ENCODE measurements at regions not wholly inside any gene's neighbourhood (a gene's known extent, or its start where the extent isn't known, plus 50 kb on each side); places are given as distances from the start of the nearest gene placed in this dataset.

- Histone ChIP-seq H3K4me1 (no peaks in the 10 kb centered on the region), H3K27ac (no peak overlapping the region), H3K9me3 (no peaks in the 10 kb centered on the region), H3K27me3 (no peaks in the 10 kb centered on the region), H3K4me3 (no peak overlapping the region), H3K36me3 (ENCODE audit: low read depth, missing control alignments) (no peaks in the 10 kb centered on the region)
- intact Hi-C loops (cut with DNase I; ENCODE audit: low total_unique reads): no loop called here
- DNase-seq: no peak
- TF ChIP-seq CTCF (IDR thresholded peaks at IDR 0.05) (no peak), POLR2A (IDR thresholded peaks at IDR 0.05) (no peak)
- whole genome bisulfite sequencing, 2 donors: 60 to 81% methylated on average over 1 to 3 of the region's 3 CpGs
These were observed 111.6 kb downstream of the MAGEB17 start for GRCh38 chrX:16278927-16279326.

GRCh38 chrX:16282209-16282608 lies 114.9 kb downstream of the MAGEB17 start:
- Histone ChIP-seq H3K36me3 (ENCODE audit: low read depth, missing control alignments) (no peaks in the 10 kb centered on the region), H3K4me3 (no peak overlapping the region), H3K27ac (no peak overlapping the region), H3K9me3 (no peaks in the 10 kb centered on the region), H3K4me1 (no peaks in the 10 kb centered on the region), H3K27me3 (no peaks in the 10 kb centered on the region)
- no peak for DNase-seq
- 67 to 79% methylated on average over 2 of the region's 2 CpGs for WGBS, 2 donors
- intact Hi-C loops (cut with DNase I; ENCODE audit: low total_unique reads): no loop called here
- TF ChIP-seq POLR2A (IDR thresholded peaks at IDR 0.05) (no peak), CTCF (IDR thresholded peaks at IDR 0.05) (no peak)

- no peak overlapping the region for H3K4me3 ChIP-seq
- H3K4me1 ChIP-seq: no peaks in the 10 kb centered on the region
- no peak for TF ChIP-seq CTCF (IDR thresholded peaks at IDR 0.05)
- TF ChIP-seq POLR2A (IDR thresholded peaks at IDR 0.05): no peak
- no peak overlapping the region for H3K27ac ChIP-seq
- no peaks in the 10 kb centered on the region for H3K36me3 ChIP-seq (ENCODE audit: low read depth, missing control alignments)
- no peaks in the 10 kb centered on the region for H3K27me3 ChIP-seq
- no peaks in the 10 kb centered on the region for H3K9me3 ChIP-seq
- DNase-seq: no peak
- intact Hi-C loops (cut with DNase I; ENCODE audit: low total_unique reads): no loop called here
These were observed 117.6 kb downstream of the MAGEB17 start for GRCh38 chrX:16284842-16285241.

GRCh38 chrX:16290997-16291396 lies 123.7 kb downstream of the MAGEB17 start:
- DNase-seq: no peak
- H3K4me1 ChIP-seq: no peaks in the 10 kb centered on the region
- TF ChIP-seq POLR2A (IDR thresholded peaks at IDR 0.05) (no peak), CTCF (IDR thresholded peaks at IDR 0.05) (no peak)
- no peak overlapping the region for H3K27ac ChIP-seq
- 48 to 65% methylated on average over 1 of the region's 1 CpG for WGBS, 2 donors
- intact Hi-C loops (cut with DNase I; ENCODE audit: low total_unique reads): no loop called here
- H3K27me3 ChIP-seq: no peaks in the 10 kb centered on the region
- H3K9me3 ChIP-seq: no peaks in the 10 kb centered on the region
- no peaks in the 10 kb centered on the region for H3K36me3 ChIP-seq (ENCODE audit: low read depth, missing control alignments)
- no peak overlapping the region for H3K4me3 ChIP-seq

GRCh38 chrX:16300831-16301230 lies 133.6 kb downstream of the MAGEB17 start:
- WGBS, 2 donors: 80 to 88% methylated on average over 2 of the region's 2 CpGs

More at GRCh38 chrX:16300831-16301230, 133.6 kb downstream of the MAGEB17 start:
- no peak overlapping the region for H3K27ac ChIP-seq
- no peaks in the 10 kb centered on the region for H3K9me3 ChIP-seq
- intact Hi-C loops (cut with DNase I; ENCODE audit: low total_unique reads): no loop called here
- H3K36me3 ChIP-seq (ENCODE audit: low read depth, missing control alignments): no peaks in the 10 kb centered on the region
- no peak for DNase-seq
- TF ChIP-seq POLR2A (IDR thresholded peaks at IDR 0.05): no peak
- H3K4me3 ChIP-seq: no peak overlapping the region
- no peaks in the 10 kb centered on the region for H3K27me3 ChIP-seq
- H3K4me1 ChIP-seq: no peaks in the 10 kb centered on the region

Measured in testis (tissue), 2 donors.